ENCODE measurements at regions not wholly inside any gene's neighbourhood (a gene's known extent, or its start where the extent isn't known, plus 50 kb on each side); places are given as distances from the start of the nearest gene placed in this dataset.
"Not testable (repeated sequence)": the region's sequence is repeated elsewhere in the genome, so short reads cannot be mapped to it uniquely, and the experiment has no call there.

DNA sequence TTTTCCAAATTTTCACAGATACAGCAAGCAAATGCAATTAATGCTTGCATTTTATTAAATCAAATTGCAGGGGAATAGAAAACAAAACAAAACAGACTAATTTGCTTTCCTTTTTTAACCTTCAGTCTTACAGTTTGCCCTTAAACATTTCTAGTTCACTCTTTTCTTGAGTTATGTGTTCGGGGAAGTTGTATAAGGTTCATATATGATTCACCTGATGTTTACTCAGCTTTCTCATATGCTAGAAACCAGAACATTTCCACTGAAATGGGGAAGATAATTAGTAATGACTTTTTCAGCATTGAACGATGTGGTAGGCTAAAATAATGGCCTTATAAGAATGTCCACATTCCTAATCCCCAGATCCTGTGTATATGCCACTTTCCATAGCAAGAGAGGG, 176.2 kb upstream of the NBPF9 start:
- not testable (repeated sequence) for TF ChIP-seq POLR2AphosphoS5, TAF1, POLR2A, SPI1, POU2F2 (IDR thresholded peaks at IDR 0.05; ENCODE audit: low read depth, low read length)
